Neuronal stem cell (in vitro differentiated cells): ENCODE measurements at regions not wholly inside any gene's neighbourhood (a gene's known extent, or its start where the extent isn't known, plus 50 kb on each side); places are given as distances from the start of the nearest gene placed in this dataset.
A peak's percentile ranks its signal among the peaks of the same experiment; 100 is the strongest.

Experiments used
- DNase-seq: peaks from one replicate; pipeline ENCODE4 v3.0.0-alpha.2; 2013; ENCODE audit warnings: low spot score
- H2AFZ ChIP-seq: one replicate; pipeline ENCODE4 v1.6.1; 2013; ENCODE audit warnings: mild to moderate bottlenecking, low read length, inconsistent platforms
- H2AK5ac ChIP-seq: 2 replicates; pipeline ENCODE4 v1.6.1; 2013; ENCODE audit warnings: low read depth, mild to moderate bottlenecking, inconsistent platforms, low read length, moderate library complexity, mixed read lengths
- H2BK120ac ChIP-seq: 2 replicates; pipeline ENCODE4 v1.6.1; 2013; ENCODE audit warnings: low read depth, mild to moderate bottlenecking, inconsistent platforms, low read length, moderate library complexity, mixed read lengths
- H2BK12ac ChIP-seq: one replicate; pipeline ENCODE4 v1.6.1; 2013; ENCODE audit warnings: low read length, inconsistent platforms
- H2BK15ac ChIP-seq: 2 replicates; pipeline ENCODE4 v1.6.1; 2013; ENCODE audit warnings: mild to moderate bottlenecking, low read length, inconsistent platforms, mixed read lengths
- H2BK5ac ChIP-seq: one replicate; pipeline ENCODE4 v1.6.1; 2013; ENCODE audit warnings: inconsistent platforms, mild to moderate bottlenecking, low read length, moderate library complexity
- H3K14ac ChIP-seq: one replicate; pipeline ENCODE4 v1.6.1; 2013; ENCODE audit warnings: low read length, inconsistent platforms
- H3K18ac ChIP-seq: 2 replicates; pipeline ENCODE4 v1.6.1; 2013; ENCODE audit warnings: low read length, inconsistent platforms
- H3K23ac ChIP-seq: 2 replicates; pipeline ENCODE4 v1.6.1; 2013; ENCODE audit warnings: low read depth, mild to moderate bottlenecking, mixed read lengths, low read length, inconsistent platforms; ENCODE audit not compliant: poor library complexity
- H3K27ac ChIP-seq: replicated peaks from 3 replicates; pipeline ENCODE4 v1.5.1; 2013; ENCODE audit warnings: low read length, inconsistent platforms
- H3K27me3 ChIP-seq, 3 experiments: 2 replicates each; pipeline ENCODE4 v1.6.1; 2013; ENCODE audit warnings: low read length in 3 of 3, mild to moderate bottlenecking in 2 of 3, inconsistent platforms in 1 of 3, low read depth in 1 of 3, mixed read lengths in 1 of 3, moderate library complexity in 1 of 3; ENCODE audit not compliant: control insufficient read depth in 3 of 3, insufficient read depth in 3 of 3
- H3K36me3 ChIP-seq, 2 donors: replicated peaks in 1 of 2; 2 replicates each; pipeline ENCODE4 v1.6.1; 2013; ENCODE audit warnings: low read length in 2 of 2; ENCODE audit not compliant: control insufficient read depth in 2 of 2, insufficient read depth in 2 of 2
- H3K4ac ChIP-seq: 2 replicates; pipeline ENCODE4 v1.6.1; 2013; ENCODE audit warnings: inconsistent platforms, mild to moderate bottlenecking, low read length, moderate library complexity
- H3K4me1 ChIP-seq, 2 donors: 1 replicate in 1 of 2; 2 replicates in 1 of 2; pipeline ENCODE4 v1.6.1; 2013; ENCODE audit warnings: low read length in 2 of 2, low read depth in 1 of 2; ENCODE audit not compliant: control insufficient read depth in 2 of 2, insufficient read depth in 1 of 2
- H3K4me2 ChIP-seq: one replicate; pipeline ENCODE4 v1.6.1; 2013; ENCODE audit warnings: mild to moderate bottlenecking, low read length, inconsistent platforms; ENCODE audit not compliant: insufficient read depth, poor library complexity, severe bottlenecking
- H3K4me3 ChIP-seq, 2 donors: 2 replicates each; pipeline ENCODE4 v1.5.1; 2013; ENCODE audit warnings: low read length in 2 of 2, mild to moderate bottlenecking in 2 of 2, inconsistent platforms in 1 of 2, moderate library complexity in 1 of 2
- H3K79me1 ChIP-seq: one replicate; pipeline ENCODE4 v1.6.1; 2013; ENCODE audit warnings: low read depth, mild to moderate bottlenecking, inconsistent platforms, low read length, moderate library complexity
- H3K9ac ChIP-seq: one replicate; pipeline ENCODE4 v1.6.1; 2013; ENCODE audit warnings: mild to moderate bottlenecking, low read depth, low read length, inconsistent platforms; ENCODE audit not compliant: poor library complexity
- H3K9me3 ChIP-seq, 2 donors: replicated peaks in 1 of 2; 2 replicates each; pipeline versions ENCODE3 to v1.6.1; 2013; ENCODE audit warnings: low read length in 2 of 2, mild to moderate bottlenecking in 2 of 2, inconsistent platforms in 1 of 2, low read depth in 1 of 2, mixed read lengths in 1 of 2, moderate library complexity in 1 of 2; ENCODE audit not compliant: control insufficient read depth in 2 of 2, insufficient read depth in 1 of 2
- H4K8ac ChIP-seq: one replicate; pipeline ENCODE4 v1.6.1; 2013; ENCODE audit warnings: low read depth, mild to moderate bottlenecking, inconsistent platforms, low read length, moderate library complexity
- H4K91ac ChIP-seq: one replicate; pipeline ENCODE4 v1.6.1; 2013; ENCODE audit warnings: low read length, low read depth, mild to moderate bottlenecking, inconsistent platforms; ENCODE audit not compliant: poor library complexity
- WGBS, 2 donors: extraction: QIAGEN DNeasy Blood & Tissue Kit; methylation state at CpG; one replicate each; pipeline ENCODE4 v1.1.7; 2013; ENCODE audit warnings: missing lambda C conversion rate in 2 of 2, mixed read lengths in 1 of 2; ENCODE audit not compliant: insufficient read length in 2 of 2, insufficient replicate concordance in 1 of 2; ENCODE audit errors: extremely low coverage in 2 of 2; 5-methylcytosine and 5-hydroxymethylcytosine counted together

DNA sequence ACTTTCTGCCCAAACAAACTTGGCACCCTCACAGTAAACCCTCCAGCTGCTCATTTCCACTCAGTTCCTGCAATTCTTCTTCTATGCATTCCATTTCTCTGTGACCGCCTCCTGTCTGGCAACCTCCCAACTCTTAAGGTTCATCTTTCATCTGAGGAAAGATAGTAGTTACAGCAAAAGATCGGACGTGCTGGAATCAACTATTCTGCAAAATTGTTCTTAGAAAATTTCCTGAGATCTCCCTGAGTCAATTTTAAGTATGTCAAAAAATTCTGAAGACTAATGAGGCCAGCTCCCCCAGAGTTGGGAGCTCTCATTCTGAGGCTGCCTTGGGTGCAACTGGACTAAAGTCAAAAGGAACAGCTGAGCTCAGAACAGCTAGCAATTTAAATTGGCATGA is 1026.0 kb downstream of the ADGRL3 start:
- no peak for DNase-seq
- no CpG with 5 or more reads among the region's 3 CpGs for WGBS, 2 donors

DNA sequence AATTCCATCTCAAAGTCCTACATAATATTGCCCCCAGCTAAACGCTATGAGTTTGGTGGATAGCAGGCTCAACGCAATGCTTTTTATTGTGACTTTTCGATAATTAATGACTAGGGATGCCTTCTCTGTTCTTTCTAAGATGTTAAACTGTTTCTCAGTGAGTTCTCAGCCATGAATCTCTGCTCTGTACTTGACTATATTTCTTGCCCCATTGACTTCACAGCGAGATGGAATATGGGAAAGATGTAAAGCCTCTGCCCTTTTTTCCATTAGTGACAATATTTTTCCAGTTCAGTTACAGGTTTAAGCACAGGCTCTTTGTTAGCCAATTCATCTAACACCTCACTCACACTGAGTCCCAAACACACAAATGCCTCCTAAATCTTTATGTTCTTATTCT is 1022.0 kb downstream of the ADGRL3 start:
- Histone ChIP-seq H3K79me1 (no peaks in the 10 kb centered on the region), H3K23ac (no peak overlapping the region), H3K18ac (no peak overlapping the region), H2BK5ac (no peak overlapping the region), H2BK15ac (no peak overlapping the region), H3K27me3 (no peaks in the 10 kb centered on the region), H2AFZ (no peak overlapping the region), H2AK5ac (no peak overlapping the region), H2BK12ac (no peak overlapping the region), H3K4me1 (peaks cover 0 to 3% of the 10 kb centered on the region in 2 donors), H3K27ac (no peak overlapping the region), H3K4me2 (no peak overlapping the region), H4K8ac (no peak overlapping the region), H4K91ac (no peak overlapping the region), H3K9ac (no peak overlapping the region), H3K4ac (no peak overlapping the region), H2BK120ac (no peak overlapping the region), H3K36me3 (no peaks in the 10 kb centered on the region), H3K9me3 (no peaks in the 10 kb centered on the region), H3K14ac (no peak overlapping the region), H3K4me3 (no peak overlapping the region)
- no peak for DNase-seq
- no CpG with 5 or more reads among the region's 4 CpGs for WGBS, 2 donors

More for the DNA sequence above, 1026.0 kb downstream of the ADGRL3 start:
- Histone ChIP-seq H3K79me1 (no peaks in the 10 kb centered on the region), H3K14ac (no peak overlapping the region), H2BK5ac (no peak overlapping the region), H3K36me3 (no peaks in the 10 kb centered on the region), H3K18ac (no peak overlapping the region), H3K4me1 (no peaks in the 10 kb centered on the region), H4K91ac (no peak overlapping the region), H3K4me3 (no peak overlapping the region), H2AFZ (no peak overlapping the region), H3K27me3 (no peaks in the 10 kb centered on the region), H3K23ac (no peak overlapping the region), H3K9ac (no peak overlapping the region), H3K9me3 (peaks cover 0 to under 1% of the 10 kb centered on the region in 2 donors), H3K27ac (no peak overlapping the region), H3K4ac (no peak overlapping the region), H2BK120ac (no peak overlapping the region), H2AK5ac (no peak overlapping the region), H2BK12ac (no peak overlapping the region), H4K8ac (no peak overlapping the region), H3K4me2 (no peak overlapping the region), H2BK15ac (no peak overlapping the region)

DNA sequence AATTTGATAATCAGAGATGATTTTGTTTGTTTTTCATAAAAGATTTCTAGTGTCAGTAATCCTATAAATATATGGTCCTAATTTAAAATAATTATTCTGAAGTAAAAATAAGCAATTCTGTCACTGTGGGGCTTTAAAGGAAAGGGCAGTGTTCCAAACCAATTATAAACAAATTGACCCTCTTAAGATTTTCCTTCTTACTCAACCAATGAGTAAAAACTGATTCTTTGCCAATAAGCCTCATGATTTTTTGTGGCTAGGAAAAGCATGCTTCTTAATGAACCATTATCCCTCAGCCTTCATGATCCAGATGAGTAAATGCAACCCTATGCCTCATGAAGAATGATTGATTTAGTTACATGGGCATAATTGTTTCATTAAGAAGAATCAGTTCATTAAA is 1010.4 kb downstream of the ADGRL3 start:
- no peak overlapping the region for H2BK120ac ChIP-seq
- no peaks in the 10 kb centered on the region for H3K27me3 ChIP-seq
- no peak overlapping the region for H3K4me3 ChIP-seq
- H3K4me2 ChIP-seq = no peak overlapping the region
- H4K91ac ChIP-seq = no peak overlapping the region
- H2BK5ac ChIP-seq = no peak overlapping the region
- H3K79me1 ChIP-seq = no peaks in the 10 kb centered on the region
- H3K14ac ChIP-seq = no peak overlapping the region
- no peaks in the 10 kb centered on the region for H3K36me3 ChIP-seq
- no peak overlapping the region for H4K8ac ChIP-seq
- no peak overlapping the region for H2AK5ac ChIP-seq
- H2AFZ ChIP-seq = no peak overlapping the region
- H3K9ac ChIP-seq = no peak overlapping the region
- no peak for DNase-seq
- H3K27ac ChIP-seq = no peak overlapping the region
- no peaks in the 10 kb centered on the region for H3K9me3 ChIP-seq
- peaks cover 0 to 5% of the 10 kb centered on the region in 2 donors for H3K4me1 ChIP-seq
- no peak overlapping the region for H3K23ac ChIP-seq
- no peak overlapping the region for H2BK12ac ChIP-seq
- H3K18ac ChIP-seq = no peak overlapping the region
- no peak overlapping the region for H2BK15ac ChIP-seq
- no peak overlapping the region for H3K4ac ChIP-seq

- no CpG with 5 or more reads among the region's 4 CpGs for WGBS, 2 donors
- no peak overlapping the region for H2BK15ac ChIP-seq
- no peaks in the 10 kb centered on the region for H3K27me3 ChIP-seq
Observed at GRCh38 chr4:62209757-62210485, 1009.8 kb downstream of the ADGRL3 start.

More at GRCh38 chr4:62209757-62210485, 1009.8 kb downstream of the ADGRL3 start:
- no peak overlapping the region for H3K14ac ChIP-seq
- no peak overlapping the region for H3K23ac ChIP-seq
- no peak overlapping the region for H3K9ac ChIP-seq
- no peak for DNase-seq
- H3K79me1 ChIP-seq = no peaks in the 10 kb centered on the region
- no peak overlapping the region for H3K4me3 ChIP-seq
- H3K27ac ChIP-seq = no peak overlapping the region
- no peaks in the 10 kb centered on the region for H3K9me3 ChIP-seq
- no peak overlapping the region for H3K18ac ChIP-seq
- no peak overlapping the region for H2AK5ac ChIP-seq
- H3K4me1 ChIP-seq = peaks cover 0 to 5% of the 10 kb centered on the region in 2 donors
- no peak overlapping the region for H2BK120ac ChIP-seq
- no peak overlapping the region for H2BK12ac ChIP-seq
- no peaks in the 10 kb centered on the region for H3K36me3 ChIP-seq
- no peak overlapping the region for H4K8ac ChIP-seq
- no peak overlapping the region for H2BK5ac ChIP-seq
- H2AFZ ChIP-seq = peak overlapping the region; percentile 21
- no peak overlapping the region for H4K91ac ChIP-seq
- H3K4ac ChIP-seq = no peak overlapping the region
- no peak overlapping the region for H3K4me2 ChIP-seq
